Adrenal gland (tissue), 5 donors: ENCODE measurements at regions not wholly inside any gene's neighbourhood (a gene's known extent, or its start where the extent isn't known, plus 50 kb on each side); places are given as distances from the start of the nearest gene placed in this dataset.

Experiments
- CTCF ChIP-seq, 6 experiments: fragments of 450-650 bp in 4 of 6; fragments of 200-600 bp in 2 of 6; sonication (generic) in 1 of 6; IDR thresholded peaks; 1 replicate in 5 of 6; 2 replicates in 1 of 6; pipeline versions ENCODE4 v1.5.1 to v1.8.0; 2016 to 2021; ENCODE audit warnings: antibody characterized with exemption in 6 of 6, mild to moderate bottlenecking in 2 of 6, moderate library complexity in 1 of 6
- POLR2A ChIP-seq, 2 donors: fragments of 450-650 bp; IDR thresholded peaks; one replicate each; pipeline ENCODE4 v1.6.1; 2017; ENCODE audit warnings: antibody characterized with exemption in 2 of 2, mild to moderate bottlenecking in 2 of 2, moderate library complexity in 1 of 2
- donor health status: DM: no; HTN: no; CAD: no.

DNA sequence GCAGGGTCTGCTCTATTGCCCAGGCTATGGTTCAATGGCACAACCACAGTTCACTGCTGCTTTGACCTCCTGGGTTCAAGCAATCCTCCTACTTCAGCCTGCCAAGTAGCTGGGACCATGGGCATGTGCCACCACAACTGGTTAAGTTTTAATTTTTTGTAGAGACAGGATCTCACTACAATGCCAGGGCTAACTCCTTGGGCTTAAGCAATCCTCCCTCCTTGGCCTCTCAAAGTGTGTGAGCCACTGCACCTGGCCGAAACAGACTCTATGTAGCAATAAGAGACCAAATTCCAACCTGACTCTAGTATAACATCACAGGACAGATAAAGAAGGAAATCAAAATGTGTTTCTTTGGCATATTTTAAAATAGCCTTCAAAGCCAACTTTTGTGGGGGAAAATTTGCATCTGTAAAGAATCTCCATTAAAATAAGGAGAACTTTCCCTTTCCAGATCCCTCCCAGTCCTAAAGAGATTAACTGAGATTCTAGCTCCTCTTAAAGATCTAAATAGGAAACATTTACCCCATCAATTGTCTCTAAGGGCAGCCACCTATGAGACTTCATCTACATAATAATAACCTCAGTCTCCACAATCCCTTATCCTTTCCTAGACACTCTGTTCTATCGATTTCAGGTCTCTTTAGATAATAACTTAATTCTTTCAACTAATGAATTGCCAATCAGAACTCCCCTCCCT, 94.7 kb upstream of the PLCB4 start:
- TF ChIP-seq CTCF (IDR thresholded peaks at IDR 0.05): no peak
- no peak for TF ChIP-seq POLR2A (IDR thresholded peaks at IDR 0.05)
